Neural progenitor cell (in vitro differentiated cells): ENCODE measurements at regions not wholly inside any gene's neighbourhood (a gene's known extent, or its start where the extent isn't known, plus 50 kb on each side); places are given as distances from the start of the nearest gene placed in this dataset.

Experiments
- DNase-seq: peaks from one replicate; pipeline ENCODE4 v3.0.0-alpha.2; 2016; ENCODE audit warnings: low spot score
- H2AFZ ChIP-seq: fragments of 200-600 bp; sonication (generic); replicated peaks from 2 replicates; pipeline ENCODE4 v1.6.1; 2016; ENCODE audit warnings: antibody characterized with exemption
- H3F3A ChIP-seq: fragments of 200-600 bp; sonication (generic); 2 replicates; pipeline ENCODE4 v1.6.1; 2016; ENCODE audit warnings: antibody characterized with exemption, low read depth
- H3K27ac ChIP-seq: fragments of 200-600 bp; sonication (generic); 2 replicates; pipeline ENCODE4 v1.5.1; 2016; ENCODE audit warnings: mild to moderate bottlenecking
- H3K27me3 ChIP-seq: fragments of 200-600 bp; sonication (generic); 2 replicates; pipeline ENCODE4 v1.6.1; 2016; ENCODE audit warnings: mild to moderate bottlenecking, moderate library complexity
- H3K36me3 ChIP-seq: fragments of 200-600 bp; sonication (generic); 2 replicates; pipeline ENCODE4 v1.5.1; 2016
- H3K4me1 ChIP-seq: fragments of 200-600 bp; sonication (generic); 2 replicates; pipeline ENCODE4 v1.6.1; 2016; ENCODE audit warnings: mixed run types
- H3K4me2 ChIP-seq: fragments of 200-600 bp; sonication (generic); 2 replicates; pipeline ENCODE4 v1.6.1; 2016
- H3K4me3 ChIP-seq: fragments of 200-600 bp; sonication (generic); 2 replicates; pipeline ENCODE4 v1.5.1; 2016
- H3K79me2 ChIP-seq: fragments of 200-600 bp; sonication (generic); 2 replicates; pipeline ENCODE4 v1.6.1; 2016; ENCODE audit warnings: low read depth
- H3K9ac ChIP-seq: fragments of 200-600 bp; sonication (generic); 2 replicates; pipeline ENCODE4 v1.6.1; 2016
- H3K9me3 ChIP-seq: fragments of 200-600 bp; sonication (generic); 2 replicates; pipeline ENCODE4 v1.5.1; 2016; ENCODE audit warnings: low read depth
- H4K20me1 ChIP-seq: fragments of 200-600 bp; sonication (generic); 2 replicates; pipeline ENCODE4 v1.6.1; 2016; ENCODE audit warnings: low read depth
- H3K27ac Mint-ChIP-seq: 3 replicates; pipeline ENCODE4 v1.8.0; 2021; ENCODE audit warnings: mixed read lengths
- H3K27me3 Mint-ChIP-seq: 2 replicates; pipeline ENCODE4 v1.8.0; 2022; ENCODE audit warnings: low read depth, mild to moderate bottlenecking, inconsistent platforms, moderate library complexity, mixed read lengths; ENCODE audit not compliant: insufficient read depth
- H3K36me3 Mint-ChIP-seq: 3 replicates; pipeline ENCODE4 v1.8.0; 2021; ENCODE audit warnings: mixed read lengths
- H3K4me1 Mint-ChIP-seq: 3 replicates; pipeline ENCODE4 v1.8.0; 2021; ENCODE audit warnings: mixed read lengths
- H3K4me3 Mint-ChIP-seq: 3 replicates; pipeline ENCODE4 v1.8.0; 2021; ENCODE audit warnings: mild to moderate bottlenecking, moderate library complexity, mixed read lengths
- H3K9me3 Mint-ChIP-seq: 3 replicates; pipeline ENCODE4 v1.8.0; 2020; ENCODE audit warnings: mixed read lengths
- CTCF ChIP-seq: fragments of 200-600 bp; sonication (generic); IDR thresholded peaks from 2 replicates; pipeline ENCODE4 v1.5.1; 2017; ENCODE audit warnings: antibody characterized with exemption, mild to moderate bottlenecking
- EZH2 ChIP-seq: fragments of 200-600 bp; sonication (generic); IDR thresholded peaks from 2 replicates; pipeline ENCODE4 v1.6.1; 2017; ENCODE audit warnings: antibody characterized with exemption, mild to moderate bottlenecking, moderate library complexity
- EZH2phosphoT487 ChIP-seq: fragments of 200-600 bp; sonication (generic); IDR thresholded peaks from 2 replicates; pipeline ENCODE4 v1.6.1; 2017; ENCODE audit warnings: antibody characterized with exemption

- peaks cover 2% of the 10 kb centered on the region for H3K27me3 Mint-ChIP-seq
- Histone ChIP-seq H4K20me1 (no peaks in the 10 kb centered on the region), H3K4me1 (peaks cover 31% of the 10 kb centered on the region), H2AFZ (peak overlapping the region; percentile 67), H3K36me3 (no peaks in the 10 kb centered on the region), H3K4me3 (no peak overlapping the region), H3F3A (peaks cover 14% of the 10 kb centered on the region), H3K27ac (no peak overlapping the region), H3K9ac (no peak overlapping the region), H3K79me2 (no peaks in the 10 kb centered on the region), H3K9me3 (no peaks in the 10 kb centered on the region), H3K27me3 (no peaks in the 10 kb centered on the region), H3K4me2 (no peak overlapping the region)
- peaks cover 31% of the 10 kb centered on the region for H3K4me1 Mint-ChIP-seq
- TF ChIP-seq EZH2phosphoT487: no peak
- no peak overlapping the region for H3K4me3 Mint-ChIP-seq
- DNase-seq: no peak
- peak overlapping the region; percentile 46 for H3K27ac Mint-ChIP-seq
- H3K36me3 Mint-ChIP-seq: no peaks in the 10 kb centered on the region
- H3K9me3 Mint-ChIP-seq: no peaks in the 10 kb centered on the region
Observed at GRCh38 chr6:14865531-14866100, 380.3 kb upstream of the JARID2 start.

GRCh38 chr6:14867802-14868201 is 378.1 kb upstream of the JARID2 start:
- Histone ChIP-seq H3K4me2 (no peak overlapping the region), H3K27ac (no peak overlapping the region), H3K36me3 (no peaks in the 10 kb centered on the region), H3K4me3 (no peak overlapping the region), H3K79me2 (no peaks in the 10 kb centered on the region), H3K27me3 (no peaks in the 10 kb centered on the region), H3K4me1 (peaks cover 19% of the 10 kb centered on the region), H3K9me3 (no peaks in the 10 kb centered on the region), H3K9ac (no peak overlapping the region), H2AFZ (no peak overlapping the region), H4K20me1 (no peaks in the 10 kb centered on the region), H3F3A (peaks cover 13% of the 10 kb centered on the region)
- Mint-ChIP-seq H3K9me3 (no peaks in the 10 kb centered on the region), H3K27me3 (peaks cover 2% of the 10 kb centered on the region), H3K4me3 (no peak overlapping the region), H3K4me1 (peaks cover 24% of the 10 kb centered on the region), H3K27ac (no peak overlapping the region), H3K36me3 (no peaks in the 10 kb centered on the region)
- TF ChIP-seq EZH2phosphoT487: no peak
- TF ChIP-seq EZH2: no peak
- no peak for TF ChIP-seq CTCF
- DNase-seq: no peak

- Mint-ChIP-seq H3K4me1 (peaks cover 9% of the 10 kb centered on the region), H3K9me3 (no peaks in the 10 kb centered on the region), H3K27ac (no peak overlapping the region), H3K4me3 (no peak overlapping the region), H3K27me3 (peaks cover 7% of the 10 kb centered on the region), H3K36me3 (no peaks in the 10 kb centered on the region)
- Histone ChIP-seq H3K36me3 (no peaks in the 10 kb centered on the region), H3K9me3 (no peaks in the 10 kb centered on the region), H3K4me2 (no peak overlapping the region), H3K27me3 (no peaks in the 10 kb centered on the region), H4K20me1 (no peaks in the 10 kb centered on the region), H3F3A (no peaks in the 10 kb centered on the region), H3K27ac (no peak overlapping the region), H3K4me1 (peaks cover 8% of the 10 kb centered on the region), H3K9ac (no peak overlapping the region), H3K79me2 (no peaks in the 10 kb centered on the region), H3K4me3 (no peak overlapping the region), H2AFZ (no peak overlapping the region)
- TF ChIP-seq CTCF: no peak
- no peak for TF ChIP-seq EZH2phosphoT487
- no peak for TF ChIP-seq EZH2
- no peak for DNase-seq
Observed at GRCh38 chr6:14871221-14871620, 374.6 kb upstream of the JARID2 start.

- H4K20me1 ChIP-seq: no peaks in the 10 kb centered on the region
- peaks cover 8% of the 10 kb centered on the region for H3K4me1 ChIP-seq
- no peak overlapping the region for H2AFZ ChIP-seq
- H3K4me1 Mint-ChIP-seq: peaks cover 17% of the 10 kb centered on the region
- H3K4me2 ChIP-seq: no peak overlapping the region
- H3K9ac ChIP-seq: no peak overlapping the region
- H3K27ac ChIP-seq: no peak overlapping the region
- H3K27me3 Mint-ChIP-seq: peaks cover 7% of the 10 kb centered on the region
- TF ChIP-seq EZH2phosphoT487: no peak
- TF ChIP-seq EZH2: no peak
- TF ChIP-seq CTCF: no peak
- no peak for DNase-seq
- H3K9me3 Mint-ChIP-seq: no peaks in the 10 kb centered on the region
- no peaks in the 10 kb centered on the region for H3K27me3 ChIP-seq
- no peak overlapping the region for H3K4me3 ChIP-seq
- no peaks in the 10 kb centered on the region for H3F3A ChIP-seq
- no peaks in the 10 kb centered on the region for H3K79me2 ChIP-seq
- H3K36me3 ChIP-seq: no peaks in the 10 kb centered on the region
- H3K9me3 ChIP-seq: no peaks in the 10 kb centered on the region
- H3K36me3 Mint-ChIP-seq: no peaks in the 10 kb centered on the region
- H3K27ac Mint-ChIP-seq: no peak overlapping the region
- H3K4me3 Mint-ChIP-seq: no peak overlapping the region
Observed at GRCh38 chr6:14873101-14873500, 372.8 kb upstream of the JARID2 start.
